Fibroblast of lung (primary cell): ENCODE measurements at regions not wholly inside any gene's neighbourhood (a gene's known extent, or its start where the extent isn't known, plus 50 kb on each side); places are given as distances from the start of the nearest gene placed in this dataset.

Experiments
- EZH2 ChIP-seq: IDR thresholded peaks from 2 replicates; pipeline ENCODE4 v1.5.1; 2012; ENCODE audit warnings: low read length, control low read depth, mild to moderate bottlenecking; ENCODE audit errors: missing control alignments
- TF ChIP-seq, protein P1 (sequence below), 2 donors: IDR thresholded peaks in 1 of 2; conservative IDR thresholded peaks in 1 of 2; 1 replicate in 1 of 2; 2 replicates in 1 of 2; pipeline ENCODE4 v1.5.1; 2011 to 2012; ENCODE audit warnings: low read length in 2 of 2, control low read depth in 1 of 2, inconsistent platforms in 1 of 2, low read depth in 1 of 2, mild to moderate bottlenecking in 1 of 2

DNA sequence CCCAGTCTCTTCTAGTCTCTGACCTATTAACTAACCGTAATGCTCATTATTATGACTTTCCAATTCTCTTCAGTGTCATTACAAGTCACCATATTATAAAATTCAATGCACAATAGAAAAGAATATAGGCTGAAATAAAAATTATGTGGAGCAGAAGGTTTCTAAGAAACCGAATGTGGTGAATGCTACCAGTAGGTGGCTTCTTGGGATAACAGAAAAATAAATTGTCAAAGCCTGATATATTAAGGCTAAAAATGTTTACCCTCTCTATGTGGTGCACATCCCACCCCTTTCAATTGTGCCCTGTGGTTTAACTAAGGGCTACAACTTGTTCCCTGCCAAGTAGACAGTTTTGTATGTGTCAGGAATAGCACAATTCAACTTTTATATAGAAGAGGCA is 624.6 kb upstream of the TECRL start:
- TF ChIP-seq, protein P1, sequence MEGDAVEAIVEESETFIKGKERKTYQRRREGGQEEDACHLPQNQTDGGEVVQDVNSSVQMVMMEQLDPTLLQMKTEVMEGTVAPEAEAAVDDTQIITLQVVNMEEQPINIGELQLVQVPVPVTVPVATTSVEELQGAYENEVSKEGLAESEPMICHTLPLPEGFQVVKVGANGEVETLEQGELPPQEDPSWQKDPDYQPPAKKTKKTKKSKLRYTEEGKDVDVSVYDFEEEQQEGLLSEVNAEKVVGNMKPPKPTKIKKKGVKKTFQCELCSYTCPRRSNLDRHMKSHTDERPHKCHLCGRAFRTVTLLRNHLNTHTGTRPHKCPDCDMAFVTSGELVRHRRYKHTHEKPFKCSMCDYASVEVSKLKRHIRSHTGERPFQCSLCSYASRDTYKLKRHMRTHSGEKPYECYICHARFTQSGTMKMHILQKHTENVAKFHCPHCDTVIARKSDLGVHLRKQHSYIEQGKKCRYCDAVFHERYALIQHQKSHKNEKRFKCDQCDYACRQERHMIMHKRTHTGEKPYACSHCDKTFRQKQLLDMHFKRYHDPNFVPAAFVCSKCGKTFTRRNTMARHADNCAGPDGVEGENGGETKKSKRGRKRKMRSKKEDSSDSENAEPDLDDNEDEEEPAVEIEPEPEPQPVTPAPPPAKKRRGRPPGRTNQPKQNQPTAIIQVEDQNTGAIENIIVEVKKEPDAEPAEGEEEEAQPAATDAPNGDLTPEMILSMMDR (conservative IDR thresholded peaks at IDR 0.05 in 1 of 2, IDR thresholded peaks at IDR 0.05 in 1 of 2; ENCODE audit: low read depth in 1 of 2, low read length in 2 of 2): no peak
- TF ChIP-seq EZH2: no peak
